DMS153 treated with DMSO at 0.1 percent for 48 hours (cell line): ENCODE measurements at regions not wholly inside any gene's neighbourhood (a gene's known extent, or its start where the extent isn't known, plus 50 kb on each side); places are given as distances from the start of the nearest gene placed in this dataset.

Source experiments
- DNase-seq: peaks from one replicate; lab custom pipeline; 2025; ENCODE audit not compliant: unreplicated experiment; lab: John Stamatoyannopoulos, UW

GRCh38 chr5:117856713-117857112, 1131.6 kb downstream of the DTWD2 start:
- DNase-seq, result no peak

- no peak for DNase-seq
Measured at GRCh38 chr5:117837786-117838185, 1150.6 kb downstream of the DTWD2 start.

DNA sequence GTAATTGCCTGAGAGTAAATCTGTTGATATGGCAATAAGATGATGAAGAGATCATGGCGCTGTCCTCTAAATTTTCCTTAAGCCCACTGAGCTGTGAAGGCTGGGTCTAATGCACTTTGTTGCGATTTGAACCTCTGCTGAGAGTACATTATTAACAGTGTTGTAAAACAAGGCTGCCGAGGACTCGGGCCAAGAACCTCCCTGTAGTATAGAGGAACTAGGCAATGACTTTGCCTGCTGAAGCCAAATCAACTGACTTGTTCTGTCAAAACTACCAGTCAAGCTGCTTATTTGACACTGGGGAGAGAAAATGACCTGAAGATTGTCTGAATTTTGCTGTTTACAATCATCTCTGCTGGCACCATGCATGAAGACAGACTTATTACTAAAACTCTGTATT, 1154.7 kb downstream of the DTWD2 start:
- DNase-seq, result no peak

- DNase-seq, result no peak
Measured at GRCh38 chr5:117829646-117830045, 1158.7 kb downstream of the DTWD2 start.

GRCh38 chr5:117813850-117814249, 1174.5 kb downstream of the DTWD2 start:
- DNase-seq, result no peak

DNA sequence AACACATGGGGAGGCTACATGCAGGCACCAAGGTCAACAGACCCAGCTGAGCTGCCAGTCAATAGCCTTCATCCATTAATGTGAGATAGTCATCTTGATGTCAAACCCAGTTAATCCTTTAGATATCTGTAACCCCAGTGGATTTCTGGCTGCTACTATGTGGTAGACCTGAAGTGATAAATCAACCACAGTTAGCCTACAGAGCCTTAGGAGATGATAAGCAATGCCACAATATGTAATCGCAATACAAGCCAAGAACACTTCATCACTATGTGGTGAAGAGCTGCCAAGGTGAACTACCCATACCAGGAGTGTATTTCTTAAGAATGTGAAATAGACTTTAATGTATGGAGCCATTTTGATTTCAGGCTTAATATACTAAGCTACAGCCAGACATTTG, 1175.5 kb downstream of the DTWD2 start:
- no peak for DNase-seq

DNA sequence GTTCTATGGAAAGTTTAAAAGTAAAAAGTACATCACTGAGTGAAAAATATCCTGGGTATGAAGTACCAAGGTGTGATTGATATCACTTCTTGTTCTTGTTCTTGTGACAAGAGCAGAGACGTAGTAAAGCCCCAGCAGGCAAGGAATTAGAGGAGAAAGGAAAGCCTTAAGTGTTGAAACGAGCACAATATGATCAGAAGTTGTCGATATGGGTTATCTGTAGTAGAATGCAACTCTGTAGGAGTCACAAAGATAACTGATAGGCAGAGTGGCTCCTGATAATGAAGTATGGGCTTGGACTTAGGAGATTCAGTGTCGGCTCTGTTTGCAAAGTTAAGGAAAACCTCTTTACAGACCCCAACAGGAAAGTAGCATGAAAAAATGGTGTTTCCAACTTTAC, 1179.1 kb downstream of the DTWD2 start:
- no peak for DNase-seq

DNA sequence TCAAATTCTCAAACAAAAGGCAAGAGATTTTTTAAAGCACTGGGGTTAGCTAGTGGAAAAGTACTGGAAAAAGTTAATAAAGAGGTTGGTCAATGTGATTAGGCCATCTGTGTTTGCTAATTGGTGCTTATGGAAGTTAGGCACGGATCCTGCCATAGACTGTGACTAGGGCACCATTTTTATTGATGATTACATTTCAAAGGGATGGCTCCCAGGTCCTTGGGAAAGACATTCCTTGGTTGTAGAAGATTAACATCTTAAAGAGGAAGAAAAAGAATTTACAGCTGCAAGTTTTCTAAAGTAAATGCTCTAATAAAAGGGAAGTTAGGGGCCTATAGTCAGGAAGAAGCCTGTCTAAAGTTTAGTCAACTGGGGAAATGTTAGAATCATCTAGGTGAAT, 1183.3 kb downstream of the DTWD2 start:
- DNase-seq, result no peak

DNA sequence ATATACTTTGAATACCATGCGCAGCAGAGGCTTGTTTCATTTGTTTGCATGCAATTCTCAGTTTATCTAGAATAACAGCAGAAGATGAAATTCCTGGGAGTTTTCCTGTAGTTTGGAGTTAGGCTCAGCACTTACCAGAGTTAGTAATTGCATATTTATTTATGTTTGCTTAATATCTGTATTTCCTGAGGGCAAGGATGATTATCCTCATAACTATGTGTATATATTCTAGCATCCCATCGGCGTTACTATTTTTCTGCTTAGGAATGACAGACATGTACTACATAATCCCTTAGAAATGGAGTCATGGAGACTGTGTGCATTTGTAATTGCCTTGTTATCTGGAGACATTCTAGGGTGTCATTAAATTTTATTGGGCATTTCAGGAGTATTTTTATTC, 1184.8 kb downstream of the DTWD2 start:
- no peak for DNase-seq

DNA sequence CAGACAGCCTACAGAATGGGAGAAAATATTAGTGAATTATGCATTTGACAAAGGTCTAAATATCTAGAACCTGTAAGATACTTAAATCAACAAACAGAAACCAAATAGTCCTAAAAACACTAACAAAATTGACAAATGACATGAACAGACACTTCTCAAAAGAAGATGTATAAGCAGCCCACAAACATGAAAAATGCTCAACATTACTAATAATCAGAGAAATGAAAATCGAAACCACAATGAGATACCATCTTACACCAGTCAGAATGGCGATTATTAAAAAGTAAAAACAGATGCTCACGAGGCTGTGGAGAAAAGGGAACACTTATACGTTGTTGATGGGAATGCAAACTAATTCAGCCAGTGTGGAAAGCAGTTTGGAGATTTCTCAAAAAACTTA, 1186.8 kb downstream of the DTWD2 start:
- no peak for DNase-seq

DNA sequence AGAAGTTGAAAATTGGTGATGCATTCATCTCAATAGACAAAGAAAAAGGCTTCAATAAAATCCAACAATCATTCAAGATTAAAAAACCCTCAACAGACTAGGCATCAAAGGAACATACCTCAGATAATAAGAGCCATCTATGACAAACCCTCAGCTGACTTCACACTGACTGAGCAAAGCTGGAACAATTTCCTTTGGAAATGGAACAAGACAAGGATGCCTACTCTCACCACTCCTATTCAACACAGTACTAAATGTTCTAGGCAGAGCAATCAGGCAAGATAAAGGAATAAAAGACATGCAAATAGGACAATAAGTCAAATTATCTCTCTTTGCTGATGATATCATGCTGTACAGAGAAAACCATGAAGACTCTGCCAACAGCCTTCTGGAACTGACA, 1188.1 kb downstream of the DTWD2 start:
- DNase-seq, result no peak

DNA sequence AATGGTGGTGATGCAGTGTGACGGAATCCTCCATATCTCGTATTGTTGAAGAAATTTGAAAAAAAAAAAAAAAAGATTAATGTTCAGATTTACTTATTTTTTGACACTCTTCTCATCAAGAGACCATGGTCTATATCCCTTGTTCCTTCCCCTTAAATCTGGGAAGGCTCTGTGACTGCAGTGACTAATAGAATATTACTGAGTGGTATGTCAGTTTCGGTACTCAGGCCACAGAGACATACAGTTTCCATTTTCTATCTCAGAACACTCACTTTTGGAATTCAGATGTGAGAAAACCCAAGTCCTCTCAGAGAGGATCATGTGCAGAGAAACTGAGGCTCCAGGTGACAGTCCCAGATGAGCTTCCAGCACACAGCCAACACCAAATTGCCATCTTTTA, 1193.5 kb downstream of the DTWD2 start:
- DNase-seq, result no peak

DNA sequence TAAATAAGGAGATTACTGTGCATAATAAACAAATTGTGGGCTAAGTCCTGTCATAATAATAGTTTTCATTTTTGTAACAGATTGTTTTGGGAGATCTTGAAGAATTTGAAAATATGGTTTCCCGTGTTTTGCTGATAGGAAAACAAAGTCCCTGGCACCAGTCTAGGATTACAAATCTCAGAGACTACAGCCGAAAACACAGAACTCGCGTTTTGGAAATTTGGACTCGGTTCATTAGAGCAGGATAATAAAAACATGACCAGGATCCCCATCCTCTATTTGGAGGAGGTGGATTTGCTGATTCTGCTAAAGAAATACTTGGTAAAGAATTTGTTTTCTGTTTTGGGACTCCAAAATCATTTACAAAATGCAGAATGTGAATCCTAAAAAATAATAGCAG, 1194.4 kb downstream of the DTWD2 start:
- DNase-seq, result no peak

GRCh38 chr5:117792476-117792875, 1195.9 kb downstream of the DTWD2 start:
- DNase-seq, result no peak

GRCh38 chr5:117788596-117788995, 1199.8 kb downstream of the DTWD2 start:
- DNase-seq, result no peak

DNA sequence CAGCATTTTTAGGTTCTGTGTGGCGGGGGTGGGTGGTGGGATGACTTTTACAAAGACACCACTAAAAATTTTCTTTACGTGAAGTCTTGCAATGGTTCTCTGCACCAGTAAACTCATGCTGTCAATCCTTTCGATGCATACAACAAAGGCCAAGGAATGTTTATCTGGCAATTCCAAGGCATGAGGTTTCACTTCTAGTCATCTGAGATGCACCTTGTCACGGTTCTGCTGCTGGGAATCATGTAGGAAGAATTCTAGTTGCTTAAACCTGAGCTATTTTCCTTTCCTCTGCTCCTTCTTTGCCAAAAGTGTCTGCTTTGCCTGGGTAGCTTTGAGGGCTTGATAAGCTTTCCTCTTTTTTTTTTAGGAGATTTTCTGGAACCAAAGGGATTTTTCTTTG, 1204.5 kb upstream of the SEMA6A start:
- no peak for DNase-seq

- DNase-seq, result no peak
Measured at GRCh38 chr5:117776977-117777376, 1202.4 kb upstream of the SEMA6A start.

DNA sequence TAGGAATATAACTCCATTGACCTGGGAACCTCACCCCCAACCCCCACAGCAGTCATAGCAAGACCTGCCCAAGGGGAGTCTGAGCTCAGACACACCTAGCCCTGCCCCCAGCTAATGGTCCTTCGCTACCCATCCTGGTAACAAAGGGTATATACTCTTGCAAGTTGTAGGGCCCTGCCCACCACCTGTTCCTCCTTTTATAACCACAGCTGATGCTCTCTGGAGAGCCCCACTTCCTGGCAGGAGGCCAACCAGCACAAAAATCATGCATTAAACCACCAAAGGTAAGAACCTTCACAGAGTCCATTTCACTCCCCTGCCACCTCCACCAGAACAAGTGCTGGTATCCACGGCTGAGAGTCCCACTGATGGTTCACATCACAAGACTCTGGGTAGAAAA, 1195.3 kb upstream of the SEMA6A start:
- DNase-seq, result peak; percentile 1

GRCh38 chr5:117763271-117763670, 1188.6 kb upstream of the SEMA6A start:
- no peak for DNase-seq

DNA sequence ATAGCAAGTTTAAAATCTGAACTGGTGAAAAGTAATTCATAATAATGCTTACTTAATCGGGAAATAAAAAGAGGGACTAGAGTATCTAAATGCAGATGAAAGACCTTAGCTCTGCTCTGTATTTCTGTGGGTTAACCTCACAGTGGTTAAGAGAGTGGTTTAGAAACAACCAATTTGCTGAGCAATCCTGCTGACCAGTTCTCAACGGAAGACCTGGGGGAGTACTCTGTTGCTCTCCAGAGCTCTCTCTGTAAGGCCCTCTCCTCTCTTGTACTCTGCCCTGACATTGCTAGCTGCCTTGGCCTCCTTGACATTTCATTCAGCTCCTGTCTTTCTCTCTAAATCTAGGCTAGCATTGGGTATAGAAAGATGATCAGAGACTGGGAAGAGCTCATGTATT, 1186.6 kb upstream of the SEMA6A start:
- no peak for DNase-seq

DNA sequence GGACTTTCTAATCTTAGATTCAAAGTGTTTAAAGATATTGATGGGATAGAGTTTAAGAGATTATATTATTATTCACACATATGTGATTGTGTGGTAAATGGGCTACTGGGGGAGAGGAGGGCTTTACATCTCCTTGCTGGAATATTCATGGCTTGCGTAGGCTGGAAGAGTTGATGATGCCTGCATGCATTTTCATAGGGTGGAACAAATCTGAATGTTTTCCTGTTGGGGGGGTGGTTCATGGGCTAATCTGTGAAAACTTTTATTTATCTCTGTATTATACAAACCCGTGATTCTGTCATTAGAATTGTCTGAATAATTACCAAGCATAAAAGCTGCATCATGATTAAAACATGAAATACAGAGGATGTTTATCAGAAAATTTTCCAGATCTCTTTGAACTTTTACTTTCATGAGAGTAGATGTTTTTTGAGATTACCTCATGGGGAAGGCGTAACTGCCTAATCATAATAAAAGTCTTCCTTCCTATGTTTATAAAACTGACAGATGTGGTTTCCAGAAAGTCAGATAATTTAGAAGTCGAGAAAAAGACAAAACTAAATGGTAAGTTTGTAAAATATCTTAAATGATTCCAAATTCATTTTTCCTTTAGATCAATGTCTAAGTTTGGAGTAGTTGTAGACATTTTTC, 1185.4 kb upstream of the SEMA6A start:
- no peak for DNase-seq

- no peak for DNase-seq
Measured at GRCh38 chr5:117752403-117752802, 1177.8 kb upstream of the SEMA6A start.

DNA sequence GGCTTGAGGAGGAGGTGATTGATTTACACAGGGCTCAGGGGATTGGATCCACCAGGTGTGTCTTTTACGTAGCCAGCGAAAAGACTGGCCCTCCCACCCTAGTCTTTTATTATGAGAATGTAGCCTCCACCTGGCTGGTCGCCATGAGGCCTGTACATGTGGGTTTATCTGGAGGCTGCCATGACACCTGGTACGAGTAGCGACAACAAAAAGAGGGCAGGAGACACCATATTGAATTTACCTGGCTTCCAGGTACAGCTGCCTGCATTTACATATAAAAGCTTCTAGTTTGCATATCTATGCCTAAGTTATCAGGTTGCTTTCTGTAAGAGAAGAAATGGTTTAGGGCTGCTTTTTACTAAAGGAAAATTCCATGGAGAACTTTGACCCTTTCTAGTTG, 1173.7 kb upstream of the SEMA6A start:
- DNase-seq, result no peak

- DNase-seq, result no peak
Measured at GRCh38 chr5:117743337-117743736, 1168.7 kb upstream of the SEMA6A start.
